ENCODE measurements at regions not wholly inside any gene's neighbourhood (a gene's known extent, or its start where the extent isn't known, plus 50 kb on each side); places are given as distances from the start of the nearest gene placed in this dataset.

- Histone ChIP-seq H3K4me1 (ENCODE audit: control insufficient read depth, low read depth, low read length) (no peaks in the 10 kb centered on the region), H3K27ac (ENCODE audit: low read length) (no peak overlapping the region), H3K4me3 (ENCODE audit: low read length) (no peak overlapping the region), H3K9ac (ENCODE audit: low read length) (no peak overlapping the region), H3K9me3 (ENCODE audit: control insufficient read depth, low read depth, low read length) (no peaks in the 10 kb centered on the region), H3K36me3 (ENCODE audit: control insufficient read depth, low read depth, low read length) (no peaks in the 10 kb centered on the region), H3K27me3 (ENCODE audit: control insufficient read depth, insufficient read depth, low read length) (no peaks in the 10 kb centered on the region)
Measured at GRCh38 chr18:26794230-26795101, 71.0 kb downstream of the AQP4 start.

GRCh38 chr18:26792661-26793060 is 72.8 kb downstream of the AQP4 start:
- no peak overlapping the region for H3K9ac ChIP-seq (ENCODE audit: low read length)
- no peak overlapping the region for H3K4me3 ChIP-seq (ENCODE audit: low read length)

GRCh38 chr18:26791676-26792075 is 73.8 kb downstream of the AQP4 start:
- H3K27me3 ChIP-seq (ENCODE audit: control insufficient read depth, insufficient read depth, low read length), result no peaks in the 10 kb centered on the region
- no peaks in the 10 kb centered on the region for H3K36me3 ChIP-seq (ENCODE audit: control insufficient read depth, low read depth, low read length)
- no peak overlapping the region for H3K9ac ChIP-seq (ENCODE audit: low read length)
- H3K4me1 ChIP-seq (ENCODE audit: control insufficient read depth, low read depth, low read length), result no peaks in the 10 kb centered on the region
- no peak overlapping the region for H3K27ac ChIP-seq (ENCODE audit: low read length)
- H3K4me3 ChIP-seq (ENCODE audit: low read length), result no peak overlapping the region
- H3K9me3 ChIP-seq (ENCODE audit: control insufficient read depth, low read depth, low read length), result no peaks in the 10 kb centered on the region

More at GRCh38 chr18:26792661-26793060, 72.8 kb downstream of the AQP4 start:
- Histone ChIP-seq H3K27me3 (ENCODE audit: control insufficient read depth, insufficient read depth, low read length) (no peaks in the 10 kb centered on the region), H3K9me3 (ENCODE audit: control insufficient read depth, low read depth, low read length) (no peaks in the 10 kb centered on the region), H3K4me1 (ENCODE audit: control insufficient read depth, low read depth, low read length) (no peaks in the 10 kb centered on the region), H3K36me3 (ENCODE audit: control insufficient read depth, low read depth, low read length) (no peaks in the 10 kb centered on the region), H3K27ac (ENCODE audit: low read length) (no peak overlapping the region)

GRCh38 chr18:26784599-26784998 is 80.9 kb downstream of the AQP4 start:
- Histone ChIP-seq H3K27me3 (ENCODE audit: control insufficient read depth, insufficient read depth, low read length) (no peaks in the 10 kb centered on the region), H3K27ac (ENCODE audit: low read length) (no peak overlapping the region), H3K4me3 (ENCODE audit: low read length) (no peak overlapping the region), H3K9me3 (ENCODE audit: control insufficient read depth, low read depth, low read length) (no peaks in the 10 kb centered on the region), H3K36me3 (ENCODE audit: control insufficient read depth, low read depth, low read length) (no peaks in the 10 kb centered on the region), H3K4me1 (ENCODE audit: control insufficient read depth, low read depth, low read length) (peaks cover 16% of the 10 kb centered on the region), H3K9ac (ENCODE audit: low read length) (no peak overlapping the region)

- Histone ChIP-seq H3K4me3 (ENCODE audit: low read length) (no peak overlapping the region), H3K4me1 (ENCODE audit: control insufficient read depth, low read depth, low read length) (peaks cover 23% of the 10 kb centered on the region), H3K36me3 (ENCODE audit: control insufficient read depth, low read depth, low read length) (no peaks in the 10 kb centered on the region), H3K9me3 (ENCODE audit: control insufficient read depth, low read depth, low read length) (no peaks in the 10 kb centered on the region), H3K9ac (ENCODE audit: low read length) (no peak overlapping the region), H3K27ac (ENCODE audit: low read length) (no peak overlapping the region), H3K27me3 (ENCODE audit: control insufficient read depth, insufficient read depth, low read length) (no peaks in the 10 kb centered on the region)
Measured at GRCh38 chr18:26783170-26783569, 82.3 kb downstream of the AQP4 start.

- Histone ChIP-seq H3K9ac (ENCODE audit: low read length) (no peak overlapping the region), H3K4me3 (ENCODE audit: low read length) (no peak overlapping the region)
Measured at GRCh38 chr18:26780520-26781325, 84.8 kb downstream of the AQP4 start.

GRCh38 chr18:26778054-26778393 is 87.5 kb downstream of the AQP4 start:
- Histone ChIP-seq H3K4me1 (ENCODE audit: control insufficient read depth, low read depth, low read length) (peaks cover 36% of the 10 kb centered on the region), H3K36me3 (ENCODE audit: control insufficient read depth, low read depth, low read length) (no peaks in the 10 kb centered on the region), H3K9ac (ENCODE audit: low read length) (no peak overlapping the region), H3K9me3 (ENCODE audit: control insufficient read depth, low read depth, low read length) (no peaks in the 10 kb centered on the region), H3K27ac (ENCODE audit: low read length) (no peak overlapping the region), H3K27me3 (ENCODE audit: control insufficient read depth, insufficient read depth, low read length) (no peaks in the 10 kb centered on the region), H3K4me3 (ENCODE audit: low read length) (no peak overlapping the region)

More at GRCh38 chr18:26780520-26781325, 84.8 kb downstream of the AQP4 start:
- Histone ChIP-seq H3K36me3 (ENCODE audit: control insufficient read depth, low read depth, low read length) (no peaks in the 10 kb centered on the region), H3K9me3 (ENCODE audit: control insufficient read depth, low read depth, low read length) (no peaks in the 10 kb centered on the region), H3K27ac (ENCODE audit: low read length) (no peak overlapping the region), H3K4me1 (ENCODE audit: control insufficient read depth, low read depth, low read length) (peaks cover 36% of the 10 kb centered on the region), H3K27me3 (ENCODE audit: control insufficient read depth, insufficient read depth, low read length) (no peaks in the 10 kb centered on the region)

- Histone ChIP-seq H3K4me1 (ENCODE audit: control insufficient read depth, low read depth, low read length) (peaks cover 33% of the 10 kb centered on the region), H3K9ac (ENCODE audit: low read length) (no peak overlapping the region), H3K9me3 (ENCODE audit: control insufficient read depth, low read depth, low read length) (no peaks in the 10 kb centered on the region), H3K4me3 (ENCODE audit: low read length) (no peak overlapping the region), H3K27me3 (ENCODE audit: control insufficient read depth, insufficient read depth, low read length) (no peaks in the 10 kb centered on the region), H3K27ac (ENCODE audit: low read length) (no peak overlapping the region), H3K36me3 (ENCODE audit: control insufficient read depth, low read depth, low read length) (no peaks in the 10 kb centered on the region)
Measured at GRCh38 chr18:26777351-26778053, 88.0 kb downstream of the AQP4 start.

GRCh38 chr18:26772691-26773090 is 92.8 kb downstream of the AQP4 start:
- H3K4me3 ChIP-seq (ENCODE audit: low read length), result no peak overlapping the region
- peaks cover 12% of the 10 kb centered on the region for H3K4me1 ChIP-seq (ENCODE audit: control insufficient read depth, low read depth, low read length)
- no peak overlapping the region for H3K9ac ChIP-seq (ENCODE audit: low read length)
- H3K27me3 ChIP-seq (ENCODE audit: control insufficient read depth, insufficient read depth, low read length), result no peaks in the 10 kb centered on the region
- H3K27ac ChIP-seq (ENCODE audit: low read length), result no peak overlapping the region
- no peaks in the 10 kb centered on the region for H3K9me3 ChIP-seq (ENCODE audit: control insufficient read depth, low read depth, low read length)
- H3K36me3 ChIP-seq (ENCODE audit: control insufficient read depth, low read depth, low read length), result no peaks in the 10 kb centered on the region

- H3K27me3 ChIP-seq (ENCODE audit: control insufficient read depth, insufficient read depth, low read length), result no peaks in the 10 kb centered on the region
- no peaks in the 10 kb centered on the region for H3K9me3 ChIP-seq (ENCODE audit: control insufficient read depth, low read depth, low read length)
- no peak overlapping the region for H3K9ac ChIP-seq (ENCODE audit: low read length)
- H3K4me1 ChIP-seq (ENCODE audit: control insufficient read depth, low read depth, low read length), result peaks cover under 1% of the 10 kb centered on the region
- H3K36me3 ChIP-seq (ENCODE audit: control insufficient read depth, low read depth, low read length), result no peaks in the 10 kb centered on the region
- H3K4me3 ChIP-seq (ENCODE audit: low read length), result no peak overlapping the region
- H3K27ac ChIP-seq (ENCODE audit: low read length), result no peak overlapping the region
Measured at GRCh38 chr18:26771524-26771923, 94.0 kb downstream of the AQP4 start.

- no peaks in the 10 kb centered on the region for H3K9me3 ChIP-seq (ENCODE audit: control insufficient read depth, low read depth, low read length)
- no peaks in the 10 kb centered on the region for H3K4me1 ChIP-seq (ENCODE audit: control insufficient read depth, low read depth, low read length)
- H3K27me3 ChIP-seq (ENCODE audit: control insufficient read depth, insufficient read depth, low read length), result no peaks in the 10 kb centered on the region
- no peaks in the 10 kb centered on the region for H3K36me3 ChIP-seq (ENCODE audit: control insufficient read depth, low read depth, low read length)
- no peak overlapping the region for H3K9ac ChIP-seq (ENCODE audit: low read length)
- no peak overlapping the region for H3K27ac ChIP-seq (ENCODE audit: low read length)
- H3K4me3 ChIP-seq (ENCODE audit: low read length), result no peak overlapping the region
Measured at GRCh38 chr18:26768385-26768784, 97.1 kb downstream of the AQP4 start.
